Gastroesophageal sphincter (tissue), 3 donors: ENCODE measurements at regions not wholly inside any gene's neighbourhood (a gene's known extent, or its start where the extent isn't known, plus 50 kb on each side); places are given as distances from the start of the nearest gene placed in this dataset.

Experiments
- CTCF ChIP-seq, 4 experiments: fragments of 200-600 bp in 2 of 4; fragments of 450-650 bp in 2 of 4; sonication (generic) in 1 of 4; IDR thresholded peaks; one replicate each; pipeline ENCODE4 v1.5.1; 2017 to 2019; ENCODE audit warnings: antibody characterized with exemption in 4 of 4, mild to moderate bottlenecking in 2 of 4, moderate library complexity in 2 of 4
- POLR2A ChIP-seq, 2 donors: fragments of 450-650 bp; IDR thresholded peaks; one replicate each; pipeline ENCODE4 v1.6.1; 2017; ENCODE audit warnings: antibody characterized with exemption in 2 of 2, mild to moderate bottlenecking in 2 of 2, moderate library complexity in 1 of 2
- POLR2AphosphoS5 ChIP-seq: sonication (generic); formaldehyde crosslinking; IDR thresholded peaks from one replicate; pipeline ENCODE4 v1.6.1; 2017; ENCODE audit warnings: antibody characterized with exemption

GRCh38 chr4:133464311-133464710 lies 315.2 kb downstream of the PCDH10 start:
- no peak for TF ChIP-seq POLR2A (IDR thresholded peaks at IDR 0.05)
- TF ChIP-seq CTCF (IDR thresholded peaks at IDR 0.05), result no peak
- TF ChIP-seq POLR2AphosphoS5, result no peak
